HL-60 (cell line): ENCODE measurements at regions not wholly inside any gene's neighbourhood (a gene's known extent, or its start where the extent isn't known, plus 50 kb on each side); places are given as distances from the start of the nearest gene placed in this dataset.

Source experiments
- DNase-seq, 2 experiments: peaks; one replicate each; pipeline ENCODE4 v3.0.0-alpha.2; 2010 to 2020; ENCODE audit warnings: low read depth in 1 of 2, low spot score in 1 of 2
- H3K27ac ChIP-seq: fragments of 250-450 bp; sonication (Bioruptor Pico); replicated peaks from 2 replicates; pipeline ENCODE4 v1.5.1; 2020; ENCODE audit warnings: mild to moderate bottlenecking, moderate library complexity
- H3K27me3 ChIP-seq: fragments of 250-450 bp; sonication (Bioruptor Pico); 2 replicates; pipeline ENCODE4 v1.5.1; 2021; ENCODE audit warnings: mild to moderate bottlenecking, moderate library complexity; ENCODE audit not compliant: insufficient read depth, poor library complexity, severe bottlenecking
- H3K4me3 ChIP-seq: replicated peaks from 2 replicates; pipeline ENCODE4 v1.5.1; 2011; ENCODE audit warnings: mild to moderate bottlenecking, control low read depth, low read length; ENCODE audit not compliant: insufficient read depth
- CTCF ChIP-seq: IDR thresholded peaks from one replicate; pipeline ENCODE4 v1.5.1; 2011; ENCODE audit warnings: low read length, control low read depth, inconsistent platforms; ENCODE audit not compliant: insufficient read depth
- GABPA ChIP-seq: IDR thresholded peaks from 2 replicates; pipeline ENCODE4 v1.6.1; 2012; ENCODE audit warnings: low read depth
- POLR2AphosphoS5 ChIP-seq: IDR thresholded peaks from 2 replicates; pipeline ENCODE4 v1.6.1; 2012; ENCODE audit warnings: low read depth
- REST ChIP-seq: IDR thresholded peaks from 2 replicates; pipeline ENCODE4 v1.6.1; 2012; ENCODE audit warnings: low read depth; ENCODE audit not compliant: insufficient replicate concordance
- SPI1 ChIP-seq: IDR thresholded peaks from 2 replicates; pipeline ENCODE4 v1.6.1; 2012; ENCODE audit warnings: low read depth, mild to moderate bottlenecking, borderline replicate concordance

DNA sequence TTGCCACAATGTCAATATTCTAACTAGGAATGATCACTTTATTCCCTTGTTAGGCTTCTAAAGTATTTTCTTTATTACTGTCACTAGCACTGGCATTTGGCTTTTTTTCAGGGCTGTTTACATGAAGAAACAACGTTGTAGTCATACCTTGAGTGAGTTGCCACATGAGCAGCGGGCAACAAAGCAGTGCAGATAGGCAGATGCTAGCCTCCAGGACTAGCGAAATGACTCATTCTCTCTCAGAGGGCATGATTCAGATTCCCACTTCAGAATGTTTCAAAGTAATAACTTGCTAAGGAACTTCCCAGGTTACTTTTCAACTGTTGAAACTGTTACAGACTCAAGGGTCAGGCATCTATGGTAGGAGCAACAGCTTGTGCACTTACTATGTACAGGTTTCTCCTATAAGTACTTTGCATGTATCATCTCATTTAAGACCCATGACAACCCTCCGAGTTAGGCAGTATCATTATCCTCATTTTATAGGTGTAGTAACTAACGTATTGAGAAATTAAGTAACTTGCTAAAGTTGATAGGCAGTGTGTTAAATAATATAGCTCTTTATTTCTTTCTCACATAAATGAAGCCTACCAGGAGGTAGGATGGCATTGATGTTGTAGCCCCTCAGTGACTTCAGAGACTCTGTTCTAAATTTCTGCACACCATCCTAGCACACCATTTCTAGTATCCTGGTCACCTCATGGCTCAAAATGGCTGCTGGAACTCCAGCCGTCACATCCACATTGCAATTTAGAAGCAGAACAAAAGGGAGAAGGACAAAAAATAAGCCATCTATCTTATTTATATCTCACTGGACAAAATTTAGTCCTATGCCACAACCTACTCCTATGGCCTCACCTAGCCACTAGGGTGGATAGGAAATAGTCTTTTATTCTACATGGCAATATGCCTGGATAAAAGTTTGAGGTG lies 83.3 kb downstream of the ICOS start:
- H3K27me3 ChIP-seq, result no peaks in the 10 kb centered on the region
- TF ChIP-seq REST (no peak), SPI1 (no peak), CTCF (no peak), POLR2AphosphoS5 (no peak), GABPA (no peak)
- H3K4me3 ChIP-seq, result no peak overlapping the region
- DNase-seq, result no peak
- no peak overlapping the region for H3K27ac ChIP-seq

GRCh38 chr2:204021290-204022081 lies 84.9 kb downstream of the ICOS start:
- H3K4me3 ChIP-seq, result no peak overlapping the region
- no peaks in the 10 kb centered on the region for H3K27me3 ChIP-seq
- H3K27ac ChIP-seq, result no peak overlapping the region
- TF ChIP-seq SPI1, result no peak
- DNase-seq, result no peak

DNA sequence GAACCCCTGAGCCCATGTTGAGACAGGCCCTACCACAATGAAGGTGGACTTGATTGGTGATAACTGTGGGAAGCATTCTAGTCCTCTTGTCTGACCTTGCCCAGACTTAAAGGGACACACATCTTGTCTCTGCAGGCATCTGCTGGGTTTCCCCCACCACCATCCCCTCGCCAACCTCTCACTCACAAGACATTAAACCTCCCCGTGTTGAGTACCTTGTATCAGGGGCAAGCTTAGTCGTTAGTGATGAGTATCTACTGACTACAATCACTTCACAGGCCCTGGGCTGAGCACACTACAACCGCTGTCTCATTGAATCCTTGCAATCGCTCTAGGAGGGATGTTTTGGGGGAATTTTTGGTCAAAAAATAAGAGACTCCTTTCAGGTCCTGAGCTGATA lies 86.0 kb downstream of the ICOS start:
- no peaks in the 10 kb centered on the region for H3K27me3 ChIP-seq
- H3K4me3 ChIP-seq, result no peak overlapping the region
- TF ChIP-seq POLR2AphosphoS5 (no peak), CTCF (no peak), GABPA (no peak), REST (no peak), SPI1 (no peak)
- H3K27ac ChIP-seq, result no peak overlapping the region
- DNase-seq, result no peak

DNA sequence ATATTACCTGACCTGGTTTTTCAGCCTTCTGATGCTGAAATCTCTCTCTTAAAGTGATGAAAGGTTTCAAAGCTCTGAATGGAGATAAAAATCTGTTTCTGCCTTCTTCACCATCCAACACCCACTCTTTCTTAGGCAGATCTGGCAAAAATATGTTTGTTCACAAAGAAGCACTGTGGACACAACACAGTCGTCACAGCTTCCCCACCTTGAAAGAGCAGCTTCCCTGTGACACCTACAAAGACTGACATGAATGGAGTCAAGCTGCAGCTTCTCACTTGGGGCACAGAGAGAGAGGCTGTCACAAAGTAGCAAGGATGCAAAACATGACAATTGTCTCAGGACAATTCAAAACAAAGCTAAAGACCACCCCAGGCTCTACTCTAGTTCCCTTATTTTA lies 86.5 kb downstream of the ICOS start:
- H3K27me3 ChIP-seq, result no peaks in the 10 kb centered on the region
- no peak overlapping the region for H3K27ac ChIP-seq
- no peak overlapping the region for H3K4me3 ChIP-seq
- DNase-seq, result no peak
- TF ChIP-seq REST (no peak), SPI1 (no peak), GABPA (no peak), CTCF (no peak), POLR2AphosphoS5 (no peak)
